ENCODE measurements at regions not wholly inside any gene's neighbourhood (a gene's known extent, or its start where the extent isn't known, plus 50 kb on each side); places are given as distances from the start of the nearest gene placed in this dataset.

DNA sequence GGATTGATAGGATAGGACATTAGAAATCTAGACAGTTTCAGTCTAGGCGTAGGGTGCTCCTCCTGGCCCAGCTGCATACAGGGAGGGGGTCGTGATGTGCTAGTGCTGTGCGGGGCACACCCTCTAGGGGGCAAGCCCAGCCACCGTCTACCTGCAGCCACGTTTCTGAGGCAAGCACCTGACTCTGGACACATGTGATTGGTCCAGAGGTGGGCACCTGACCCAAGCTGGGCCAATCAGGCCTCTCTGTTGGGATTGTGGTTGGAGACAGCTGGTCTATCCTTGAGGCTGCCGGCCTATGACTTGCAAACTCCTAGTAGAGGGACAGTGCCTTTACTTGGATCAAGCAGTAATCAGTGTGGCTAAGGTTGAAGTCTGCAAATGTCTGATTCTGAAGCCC, 317.1 kb downstream of the BMP7 start:
- H3K4me3 ChIP-seq (ENCODE audit: low read depth, low read length, poor library complexity, severe bottlenecking), result no peak overlapping the region
- no peak overlapping the region for H3K4me2 ChIP-seq (ENCODE audit: low read length)
- peaks cover 12% of the 10 kb centered on the region; the same call in 1 of the 2 replicates for H3K27me3 ChIP-seq (ENCODE audit: insufficient read depth, low read length)
- no peak overlapping the region for H3K27ac ChIP-seq (ENCODE audit: low read depth, low read length, poor library complexity, severe bottlenecking)
- no peaks in the 10 kb centered on the region for H4K20me1 ChIP-seq (ENCODE audit: insufficient read depth, low read length)
- no peak overlapping the region for H2AFZ ChIP-seq (ENCODE audit: low read length)
- H3K9ac ChIP-seq (ENCODE audit: low read length), result no peak overlapping the region
- no peaks in the 10 kb centered on the region for H3K9me2 ChIP-seq (ENCODE audit: low read depth, low read length)
- TF ChIP-seq EZH2 (IDR thresholded peaks at IDR 0.05; ENCODE audit: borderline replicate concordance, low read length), result no peak
- TF ChIP-seq, protein P1, sequence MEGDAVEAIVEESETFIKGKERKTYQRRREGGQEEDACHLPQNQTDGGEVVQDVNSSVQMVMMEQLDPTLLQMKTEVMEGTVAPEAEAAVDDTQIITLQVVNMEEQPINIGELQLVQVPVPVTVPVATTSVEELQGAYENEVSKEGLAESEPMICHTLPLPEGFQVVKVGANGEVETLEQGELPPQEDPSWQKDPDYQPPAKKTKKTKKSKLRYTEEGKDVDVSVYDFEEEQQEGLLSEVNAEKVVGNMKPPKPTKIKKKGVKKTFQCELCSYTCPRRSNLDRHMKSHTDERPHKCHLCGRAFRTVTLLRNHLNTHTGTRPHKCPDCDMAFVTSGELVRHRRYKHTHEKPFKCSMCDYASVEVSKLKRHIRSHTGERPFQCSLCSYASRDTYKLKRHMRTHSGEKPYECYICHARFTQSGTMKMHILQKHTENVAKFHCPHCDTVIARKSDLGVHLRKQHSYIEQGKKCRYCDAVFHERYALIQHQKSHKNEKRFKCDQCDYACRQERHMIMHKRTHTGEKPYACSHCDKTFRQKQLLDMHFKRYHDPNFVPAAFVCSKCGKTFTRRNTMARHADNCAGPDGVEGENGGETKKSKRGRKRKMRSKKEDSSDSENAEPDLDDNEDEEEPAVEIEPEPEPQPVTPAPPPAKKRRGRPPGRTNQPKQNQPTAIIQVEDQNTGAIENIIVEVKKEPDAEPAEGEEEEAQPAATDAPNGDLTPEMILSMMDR (IDR thresholded peaks at IDR 0.05; ENCODE audit: low read length), result no peak
- no peaks in the 10 kb centered on the region for H3K36me3 ChIP-seq (ENCODE audit: insufficient read depth, low read length)
- no peaks in the 10 kb centered on the region for H3K4me1 ChIP-seq (ENCODE audit: insufficient read depth, low read length, severe bottlenecking)
- H3K9me3 ChIP-seq (ENCODE audit: low read length), result no peaks in the 10 kb centered on the region
- no peaks in the 10 kb centered on the region for H3K79me2 ChIP-seq (ENCODE audit: insufficient read depth, low read length)
- no peaks in the 10 kb centered on the region for H3F3A ChIP-seq (ENCODE audit: insufficient read depth, low read length)

DNA sequence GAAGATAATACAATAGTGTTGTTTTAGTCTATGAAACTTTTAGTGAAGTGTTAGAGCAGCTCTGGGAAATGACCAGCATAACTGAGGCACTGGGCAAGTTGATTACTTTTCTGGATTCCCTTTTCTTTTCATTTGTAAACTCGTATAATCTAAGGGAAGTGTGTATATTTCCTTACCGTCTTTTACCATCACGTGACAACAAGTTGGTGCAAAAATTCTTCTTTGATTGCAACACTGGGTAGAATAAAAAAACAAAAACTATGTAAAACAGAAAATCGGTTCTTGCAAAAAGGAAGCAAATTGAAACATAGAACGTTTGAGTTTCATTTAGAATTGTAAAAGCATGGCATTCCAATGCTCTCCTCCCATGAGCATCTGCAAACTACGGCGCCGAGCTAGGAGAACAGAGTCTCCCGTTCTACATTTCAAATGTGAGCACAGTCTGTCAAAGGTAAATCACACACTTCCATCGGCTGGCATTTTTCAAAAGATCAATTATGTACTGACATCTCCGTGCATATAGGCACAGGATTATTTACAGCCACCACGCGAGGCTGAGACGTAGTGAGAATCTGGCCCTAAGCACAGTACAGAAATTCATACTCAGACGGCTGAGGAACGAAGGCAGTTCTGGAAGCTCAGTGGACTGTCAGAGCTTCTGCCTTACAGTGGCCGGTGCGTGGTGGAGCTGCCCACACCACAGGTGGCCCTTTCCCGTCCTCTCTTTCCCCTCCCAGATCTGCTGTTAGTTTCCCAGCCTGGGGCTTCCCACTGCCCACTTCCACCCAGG, 314.0 kb downstream of the BMP7 start:
- no peak overlapping the region for H3K27ac ChIP-seq (ENCODE audit: low read depth, low read length, poor library complexity, severe bottlenecking)

DNA sequence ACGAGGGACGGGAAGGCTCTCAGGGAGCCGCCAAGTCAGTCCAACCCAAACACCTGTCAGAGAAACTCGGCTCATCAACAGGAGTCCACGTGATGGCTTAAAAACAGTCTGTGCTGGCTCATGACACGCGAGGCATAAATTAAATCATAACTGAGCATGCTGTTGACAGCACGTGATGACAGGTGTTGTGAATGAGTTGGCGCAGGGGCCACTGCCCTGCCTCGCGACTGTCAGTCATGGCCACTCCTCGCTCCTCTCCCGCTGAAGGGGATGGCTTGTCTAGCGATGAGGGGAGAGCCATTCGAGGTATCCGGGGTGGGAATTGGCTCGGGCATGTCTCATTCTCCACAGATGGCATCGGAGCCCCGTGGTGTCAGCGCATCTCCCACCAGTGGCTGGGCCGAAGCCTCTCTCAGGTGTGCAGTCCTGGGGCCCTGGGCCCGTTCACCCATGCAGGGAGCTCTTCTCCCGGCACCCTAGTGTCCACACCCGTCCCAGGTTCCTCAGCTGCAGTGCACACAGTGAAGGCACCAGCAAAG, 313.3 kb downstream of the BMP7 start:
- H3K9me3 ChIP-seq (ENCODE audit: low read length), result no peaks in the 10 kb centered on the region
- TF ChIP-seq, protein P1 (IDR thresholded peaks at IDR 0.05; ENCODE audit: low read length), result no peak
- TF ChIP-seq EZH2 (IDR thresholded peaks at IDR 0.05; ENCODE audit: borderline replicate concordance, low read length), result no peak

More for the DNA sequence above, 314.0 kb downstream of the BMP7 start:
- H2AFZ ChIP-seq (ENCODE audit: low read length), result no peak overlapping the region
- no peak overlapping the region for H3K4me3 ChIP-seq (ENCODE audit: low read depth, low read length, poor library complexity, severe bottlenecking)
- no peaks in the 10 kb centered on the region for H3K36me3 ChIP-seq (ENCODE audit: insufficient read depth, low read length)
- no peaks in the 10 kb centered on the region for H4K20me1 ChIP-seq (ENCODE audit: insufficient read depth, low read length)
- TF ChIP-seq, protein P1 (IDR thresholded peaks at IDR 0.05; ENCODE audit: low read length), result no peak
- TF ChIP-seq EZH2 (IDR thresholded peaks at IDR 0.05; ENCODE audit: borderline replicate concordance, low read length), result no peak
- H3K79me2 ChIP-seq (ENCODE audit: insufficient read depth, low read length), result no peaks in the 10 kb centered on the region
- H3K9me2 ChIP-seq (ENCODE audit: low read depth, low read length), result no peaks in the 10 kb centered on the region
- no peaks in the 10 kb centered on the region for H3F3A ChIP-seq (ENCODE audit: insufficient read depth, low read length)
- no peaks in the 10 kb centered on the region for H3K9me3 ChIP-seq (ENCODE audit: low read length)
- H3K9ac ChIP-seq (ENCODE audit: low read length), result no peak overlapping the region
- no peak overlapping the region for H3K4me2 ChIP-seq (ENCODE audit: low read length)
- H3K4me1 ChIP-seq (ENCODE audit: insufficient read depth, low read length, severe bottlenecking), result no peaks in the 10 kb centered on the region
- H3K27me3 ChIP-seq (ENCODE audit: insufficient read depth, low read length), result peaks cover 4% of the 10 kb centered on the region; the same call in 1 of the 2 replicates

More for the DNA sequence above, 313.3 kb downstream of the BMP7 start:
- Histone ChIP-seq H3K79me2 (ENCODE audit: insufficient read depth, low read length) (no peaks in the 10 kb centered on the region), H3K9ac (ENCODE audit: low read length) (no peak overlapping the region), H3K4me3 (ENCODE audit: low read depth, low read length, poor library complexity, severe bottlenecking) (no peak overlapping the region), H3K36me3 (ENCODE audit: insufficient read depth, low read length) (no peaks in the 10 kb centered on the region), H2AFZ (ENCODE audit: low read length) (no peak overlapping the region), H3F3A (ENCODE audit: insufficient read depth, low read length) (no peaks in the 10 kb centered on the region), H3K27ac (ENCODE audit: low read depth, low read length, poor library complexity, severe bottlenecking) (no peak overlapping the region), H3K4me1 (ENCODE audit: insufficient read depth, low read length, severe bottlenecking) (no peaks in the 10 kb centered on the region), H3K4me2 (ENCODE audit: low read length) (no peak overlapping the region), H3K9me2 (ENCODE audit: low read depth, low read length) (no peaks in the 10 kb centered on the region), H3K27me3 (ENCODE audit: insufficient read depth, low read length) (peaks cover 4% of the 10 kb centered on the region; the same call in 1 of the 2 replicates), H4K20me1 (ENCODE audit: insufficient read depth, low read length) (no peaks in the 10 kb centered on the region)
